IMR-90 (cell line): ENCODE measurements at regions not wholly inside any gene's neighbourhood (a gene's known extent, or its start where the extent isn't known, plus 50 kb on each side); places are given as distances from the start of the nearest gene placed in this dataset.

Experiments
- ATAC-seq: fragments of 200-7000 bp; cut with Tn5 transposase; 2 replicates; pipeline ENCODE4 v1.9.1; 2020; ENCODE audit warnings: low read depth, mild to moderate bottlenecking, moderate library complexity
- BruUV-seq: library from RNA; stranded (reverse); fragments of 400-500 nt; replicated peaks from 2 replicates; lab custom pipeline; 2021; lab: Mats Ljungman, UMichigan
- CTCF ChIA-PET: fragments of 300-600 bp; formaldehyde crosslinking; extraction: SDS; loops from one replicate; lab custom pipeline; 2021; ENCODE audit warnings: antibody characterized with exemption; lab: Yijun Ruan, JAX
- POLR2A ChIA-PET: fragments of 300-600 bp; sonication (Branson Sonifier 250); formaldehyde crosslinking; loops from one replicate; lab custom pipeline; 2022; ENCODE audit warnings: antibody characterized with exemption; ENCODE audit not compliant: unreplicated experiment; lab: Charles Lee
- DNase-seq: peaks from one replicate; pipeline ENCODE4 v3.0.0; 2013
- H2AFZ ChIP-seq: replicated peaks from 2 replicates; pipeline ENCODE3; 2013; ENCODE audit warnings: low read length, mild to moderate bottlenecking; ENCODE audit not compliant: poor library complexity
- H2AK5ac ChIP-seq: 2 replicates; pipeline ENCODE4 v1.6.1; 2013; ENCODE audit warnings: low read depth, low read length, inconsistent platforms
- H2AK9ac ChIP-seq: replicated peaks from 2 replicates; pipeline ENCODE3; 2013; ENCODE audit warnings: mild to moderate bottlenecking, low read depth, low read length, moderate library complexity; ENCODE audit not compliant: poor library complexity
- H2BK120ac ChIP-seq: 2 replicates; pipeline ENCODE4 v1.6.1; 2013; ENCODE audit warnings: low read depth, low read length, inconsistent platforms
- H2BK15ac ChIP-seq: 3 replicates; pipeline ENCODE4 v1.6.1; 2013; ENCODE audit warnings: low read depth, low read length, inconsistent platforms
- H2BK20ac ChIP-seq: 2 replicates; pipeline ENCODE4 v1.6.1; 2013; ENCODE audit warnings: low read depth, mild to moderate bottlenecking, inconsistent platforms, low read length, moderate library complexity
- H2BK5ac ChIP-seq: 2 replicates; pipeline ENCODE4 v1.6.1; 2013; ENCODE audit warnings: mild to moderate bottlenecking, low read depth, low read length, inconsistent platforms; ENCODE audit not compliant: poor library complexity, severe bottlenecking
- H3K14ac ChIP-seq: replicated peaks from 2 replicates; pipeline ENCODE4 v1.6.1; 2013; ENCODE audit warnings: low read depth, low read length, inconsistent platforms
- H3K18ac ChIP-seq: 2 replicates; pipeline ENCODE4 v1.6.1; 2013; ENCODE audit warnings: low read depth, low read length, control low read depth
- H3K23ac ChIP-seq: 2 replicates; pipeline ENCODE4 v1.6.1; 2013; ENCODE audit warnings: low read depth, low read length, inconsistent platforms
- H3K27ac ChIP-seq: 2 replicates; pipeline ENCODE4 v1.5.1; 2013; ENCODE audit warnings: mild to moderate bottlenecking, control low read depth, low read length; ENCODE audit not compliant: insufficient read depth
- H3K27me3 ChIP-seq: 2 replicates; pipeline ENCODE4 v1.6.1; 2013; ENCODE audit warnings: low read length; ENCODE audit not compliant: control insufficient read depth, insufficient read depth
- H3K36me3 ChIP-seq: 2 replicates; pipeline ENCODE4 v1.6.1; 2013; ENCODE audit warnings: low read length, mixed read lengths; ENCODE audit not compliant: control insufficient read depth, insufficient read depth
- H3K4ac ChIP-seq: 2 replicates; pipeline ENCODE4 v1.6.1; 2013; ENCODE audit warnings: low read depth, low read length, inconsistent platforms
- H3K4me1 ChIP-seq: 2 replicates; pipeline ENCODE4 v1.6.1; 2013; ENCODE audit warnings: low read length, mixed read lengths; ENCODE audit not compliant: control insufficient read depth, insufficient read depth
- H3K4me2 ChIP-seq: 2 replicates; pipeline ENCODE4 v1.6.1; 2013; ENCODE audit warnings: low read depth, mild to moderate bottlenecking, control low read depth, low read length, moderate library complexity
- H3K4me3 ChIP-seq: 2 replicates; pipeline ENCODE4 v1.5.1; 2013; ENCODE audit warnings: low read depth, mild to moderate bottlenecking, control low read depth, low read length, moderate library complexity; ENCODE audit not compliant: insufficient read depth
- H3K56ac ChIP-seq: 2 replicates; pipeline ENCODE4 v1.6.1; 2013; ENCODE audit warnings: low read length, inconsistent platforms; ENCODE audit not compliant: insufficient read depth; ENCODE audit errors: extremely low read depth
- H3K79me1 ChIP-seq, 2 experiments: 2 replicates each; pipeline ENCODE4 v1.6.1; 2013; ENCODE audit warnings: low read length in 2 of 2, inconsistent platforms in 1 of 2, low read depth in 1 of 2
- H3K9ac ChIP-seq: 2 replicates; pipeline ENCODE4 v1.6.1; 2013; ENCODE audit warnings: low read depth, low read length, control low read depth
- H3K9me1 ChIP-seq: 2 replicates; pipeline ENCODE4 v1.6.1; 2013; ENCODE audit warnings: low read length, inconsistent platforms; ENCODE audit not compliant: insufficient read depth
- H3K9me3 ChIP-seq: 2 replicates; pipeline ENCODE4 v1.6.1; 2013; ENCODE audit warnings: low read length; ENCODE audit not compliant: control insufficient read depth, insufficient read depth
- H4K20me1 ChIP-seq: 2 replicates; pipeline ENCODE4 v1.6.1; 2013; ENCODE audit warnings: low read length, inconsistent platforms; ENCODE audit not compliant: insufficient read depth
- H4K5ac ChIP-seq: 2 replicates; pipeline ENCODE4 v1.6.1; 2013; ENCODE audit warnings: mild to moderate bottlenecking, low read depth, low read length, control low read depth
- H4K8ac ChIP-seq, 2 experiments: 2 replicates each; pipeline ENCODE4 v1.6.1; 2013; ENCODE audit warnings: low read depth in 2 of 2, low read length in 2 of 2, control low read depth in 1 of 2, inconsistent platforms in 1 of 2
- H4K91ac ChIP-seq: 2 replicates; pipeline ENCODE4 v1.6.1; 2013; ENCODE audit warnings: low read depth, low read length, inconsistent platforms; ENCODE audit not compliant: insufficient read depth
- BHLHE40 ChIP-seq: fragments of 150-350 bp; IDR thresholded peaks from 2 replicates; pipeline ENCODE4 v1.6.1; 2016; ENCODE audit warnings: mild to moderate bottlenecking, low read depth, low read length
- CEBPB ChIP-seq: IDR thresholded peaks from 2 replicates; pipeline ENCODE4 v1.6.1; 2012; ENCODE audit warnings: low read depth, low read length, improper control_type of control experiment
- FOS ChIP-seq: fragments of 150-350 bp; IDR thresholded peaks from 2 replicates; pipeline ENCODE4 v1.6.1; 2016; ENCODE audit warnings: low read depth, low read length
- MAZ ChIP-seq: IDR thresholded peaks from 2 replicates; pipeline ENCODE4 v1.6.1; 2012; ENCODE audit warnings: low read depth, mild to moderate bottlenecking, low read length, improper control_type of control experiment, moderate library complexity, borderline replicate concordance
- NFE2L2 ChIP-seq: fragments of 150-350 bp; IDR thresholded peaks from 2 replicates; pipeline ENCODE4 v1.6.1; 2016; ENCODE audit warnings: low read depth, mild to moderate bottlenecking, low read length
- POLR2A ChIP-seq: IDR thresholded peaks from 2 replicates; pipeline ENCODE4 v1.6.1; 2012; ENCODE audit warnings: mild to moderate bottlenecking, low read depth, low read length
- RCOR1 ChIP-seq: IDR thresholded peaks from 2 replicates; pipeline ENCODE4 v1.6.1; 2012; ENCODE audit warnings: mild to moderate bottlenecking, low read length, improper control_type of control experiment; ENCODE audit not compliant: insufficient replicate concordance
- RFX5 ChIP-seq: IDR thresholded peaks from 2 replicates; pipeline ENCODE4 v1.8.0; 2012; ENCODE audit warnings: low read depth, mild to moderate bottlenecking, low read length, moderate library complexity
- SMC3 ChIP-seq: fragments of 150-350 bp; IDR thresholded peaks from 2 replicates; pipeline ENCODE4 v1.6.1; 2016; ENCODE audit warnings: low read depth, mild to moderate bottlenecking, antibody characterized with exemption, low read length, moderate library complexity
- WGBS, 2 experiments: methylation state at CpG; one replicate each; pipeline versions ENCODE4 v1.1.5 to v1.1.7; 2013; ENCODE audit warnings: missing lambda C conversion rate in 2 of 2; ENCODE audit not compliant: insufficient read length in 1 of 2; ENCODE audit errors: extremely low coverage in 2 of 2; 5-methylcytosine and 5-hydroxymethylcytosine counted together
- dilution Hi-C: fragments of 300-500 bp; cut with HindIII; formaldehyde crosslinking; loops from one replicate; pipeline ENCODE4 v1.14.3; 2018; ENCODE audit warnings: low sequenced_read_pairs; ENCODE audit not compliant: unreplicated experiment
- in situ Hi-C: fragments of 300-500 bp; cut with MboI; formaldehyde crosslinking; loops from 3 replicates; pipeline ENCODE4 v1.14.3; 2019; ENCODE audit warnings: low sequenced_read_pairs, inconsistent platforms, mixed read lengths
- intact Hi-C: fragments of 100-400 bp; cut with micrococcal nuclease; formaldehyde crosslinking; loops from 2 replicates; pipeline ENCODE4 v1.10.0; 2022
- TF ChIP-seq, protein P1 (sequence below): conservative IDR thresholded peaks from 2 replicates; pipeline ENCODE4 v1.5.1; 2012; ENCODE audit warnings: mild to moderate bottlenecking, low read depth, low read length, improper control_type of control experiment
- TF ChIP-seq, protein P2 (sequence below): fragments of 150-350 bp; IDR thresholded peaks from 2 replicates; pipeline ENCODE4 v1.6.1; 2017; ENCODE audit warnings: mild to moderate bottlenecking, antibody characterized with exemption, low read length, low read depth

- H3K4me3 ChIP-seq, result no peak overlapping the region
- H3K4me1 ChIP-seq, result no peaks in the 10 kb centered on the region
- no peak overlapping the region for H2BK20ac ChIP-seq
- no peak overlapping the region for H2BK15ac ChIP-seq
- no peak overlapping the region for H2BK120ac ChIP-seq
- no peak overlapping the region for H3K4ac ChIP-seq
- ATAC-seq, result no peak
- H3K79me1 ChIP-seq, result no peaks in the 10 kb centered on the region
- no TSS peak for BruUV-seq
- H3K56ac ChIP-seq, result no peak overlapping the region
- no peak overlapping the region for H2AFZ ChIP-seq
- no peak overlapping the region for H2AK9ac ChIP-seq
- DNase-seq, result no peak
- no peaks in the 10 kb centered on the region for H3K36me3 ChIP-seq
- no peak overlapping the region for H4K5ac ChIP-seq
- 50% methylated on average over 2 of the region's 7 CpGs; no CpG with 5 or more reads in 1 of the 2 experiments for WGBS, 2 experiments
- no peak overlapping the region for H3K4me2 ChIP-seq
- POLR2A ChIA-PET, result no interaction called here
- in situ Hi-C loops, result no loop called here
- H2BK5ac ChIP-seq, result no peak overlapping the region
- intact Hi-C loops, result no loop called here
- TF ChIP-seq RFX5 (no peak), FOS (no peak), SMC3 (no peak), NFE2L2 (no peak), MAZ (no peak), POLR2A (no peak), BHLHE40 (no peak), CEBPB (no peak), RCOR1 (no peak)
- TF ChIP-seq, protein P1, sequence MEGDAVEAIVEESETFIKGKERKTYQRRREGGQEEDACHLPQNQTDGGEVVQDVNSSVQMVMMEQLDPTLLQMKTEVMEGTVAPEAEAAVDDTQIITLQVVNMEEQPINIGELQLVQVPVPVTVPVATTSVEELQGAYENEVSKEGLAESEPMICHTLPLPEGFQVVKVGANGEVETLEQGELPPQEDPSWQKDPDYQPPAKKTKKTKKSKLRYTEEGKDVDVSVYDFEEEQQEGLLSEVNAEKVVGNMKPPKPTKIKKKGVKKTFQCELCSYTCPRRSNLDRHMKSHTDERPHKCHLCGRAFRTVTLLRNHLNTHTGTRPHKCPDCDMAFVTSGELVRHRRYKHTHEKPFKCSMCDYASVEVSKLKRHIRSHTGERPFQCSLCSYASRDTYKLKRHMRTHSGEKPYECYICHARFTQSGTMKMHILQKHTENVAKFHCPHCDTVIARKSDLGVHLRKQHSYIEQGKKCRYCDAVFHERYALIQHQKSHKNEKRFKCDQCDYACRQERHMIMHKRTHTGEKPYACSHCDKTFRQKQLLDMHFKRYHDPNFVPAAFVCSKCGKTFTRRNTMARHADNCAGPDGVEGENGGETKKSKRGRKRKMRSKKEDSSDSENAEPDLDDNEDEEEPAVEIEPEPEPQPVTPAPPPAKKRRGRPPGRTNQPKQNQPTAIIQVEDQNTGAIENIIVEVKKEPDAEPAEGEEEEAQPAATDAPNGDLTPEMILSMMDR, result no peak
- TF ChIP-seq, protein P2, sequence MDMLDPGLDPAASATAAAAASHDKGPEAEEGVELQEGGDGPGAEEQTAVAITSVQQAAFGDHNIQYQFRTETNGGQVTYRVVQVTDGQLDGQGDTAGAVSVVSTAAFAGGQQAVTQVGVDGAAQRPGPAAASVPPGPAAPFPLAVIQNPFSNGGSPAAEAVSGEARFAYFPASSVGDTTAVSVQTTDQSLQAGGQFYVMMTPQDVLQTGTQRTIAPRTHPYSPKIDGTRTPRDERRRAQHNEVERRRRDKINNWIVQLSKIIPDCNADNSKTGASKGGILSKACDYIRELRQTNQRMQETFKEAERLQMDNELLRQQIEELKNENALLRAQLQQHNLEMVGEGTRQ, result no peak
- no peaks in the 10 kb centered on the region for H3K9me1 ChIP-seq
- H2AK5ac ChIP-seq, result no peak overlapping the region
- no peak overlapping the region for H3K23ac ChIP-seq
- no peak overlapping the region for H4K8ac ChIP-seq
- peaks cover 32% of the 10 kb centered on the region for H3K9me3 ChIP-seq
- H3K14ac ChIP-seq, result no peak overlapping the region
- CTCF ChIA-PET, result no interaction called here
- no peaks in the 10 kb centered on the region for H3K27me3 ChIP-seq
- no peak overlapping the region for H3K9ac ChIP-seq
- H4K20me1 ChIP-seq, result no peaks in the 10 kb centered on the region
- dilution Hi-C loops, result no loop called here
- no peak overlapping the region for H4K91ac ChIP-seq
- H3K27ac ChIP-seq, result no peak overlapping the region
- H3K18ac ChIP-seq, result no peak overlapping the region
These were observed 347.3 kb downstream of the TEX29 start for GRCh38 chr13:111667757-111668156.
